Keratinocyte (primary cell): ENCODE measurements at regions not wholly inside any gene's neighbourhood (a gene's known extent, or its start where the extent isn't known, plus 50 kb on each side); places are given as distances from the start of the nearest gene placed in this dataset.

Experiments
- DNase-seq: peaks from one replicate; pipeline ENCODE4 v3.0.0-alpha.2; 2011; ENCODE audit warnings: low read depth, missing footprints, low spot score
- FAIRE-seq: peaks from 2 replicates; lab custom pipeline; 2011; peaks lifted over from hg19 to GRCh38; lab: Jason Lieb, UNC
- H2AFZ ChIP-seq: 2 replicates; pipeline ENCODE4 v1.6.0; 2012; ENCODE audit warnings: low read length, control low read depth, inconsistent platforms; ENCODE audit not compliant: control insufficient read depth
- H3K27ac ChIP-seq: 2 replicates; pipeline ENCODE4 v1.5.1; 2011; ENCODE audit warnings: low read length; ENCODE audit not compliant: control insufficient read depth, insufficient read depth
- H3K27me3 ChIP-seq: 3 replicates; pipeline ENCODE4 v1.6.0; 2011; ENCODE audit warnings: low read length; ENCODE audit not compliant: control insufficient read depth, insufficient read depth; ENCODE audit errors: extremely low read depth
- H3K36me3 ChIP-seq, 2 experiments: 2 replicates in 1 of 2; 3 replicates in 1 of 2; pipeline ENCODE4 v1.5.1; 2011; ENCODE audit warnings: low read length in 2 of 2, mild to moderate bottlenecking in 1 of 2; ENCODE audit not compliant: control insufficient read depth in 2 of 2, insufficient read depth in 2 of 2; ENCODE audit errors: extremely low read depth in 1 of 2
- H3K4me1 ChIP-seq: 3 replicates; pipeline ENCODE4 v1.5.1; 2011; ENCODE audit warnings: low read length; ENCODE audit not compliant: control insufficient read depth, insufficient read depth; ENCODE audit errors: extremely low read depth
- H3K4me2 ChIP-seq: 3 replicates; pipeline ENCODE4 v1.6.0; 2011; ENCODE audit warnings: low read depth, low read length; ENCODE audit not compliant: control insufficient read depth, insufficient read depth; ENCODE audit errors: extremely low read depth
- H3K4me3 ChIP-seq, 3 experiments: fragments of 200-600 bp in 1 of 3; sonication (generic) in 1 of 3; 2 replicates in 2 of 3; 3 replicates in 1 of 3; pipeline ENCODE4 v1.5.1; 2011 to 2016; ENCODE audit warnings: low read length in 3 of 3, mild to moderate bottlenecking in 3 of 3, control low read depth in 2 of 3, inconsistent platforms in 1 of 3, low read depth in 1 of 3, mixed read lengths in 1 of 3, mixed run types in 1 of 3, moderate library complexity in 1 of 3; ENCODE audit not compliant: control insufficient read depth in 2 of 3, insufficient read depth in 2 of 3; ENCODE audit errors: extremely low read depth in 1 of 3
- H3K79me2 ChIP-seq: 2 replicates; pipeline ENCODE4 v1.6.0; 2012; ENCODE audit warnings: low read length; ENCODE audit not compliant: control insufficient read depth, insufficient read depth
- H3K9ac ChIP-seq: 3 replicates; pipeline ENCODE4 v1.6.0; 2011; ENCODE audit warnings: low read length; ENCODE audit not compliant: control insufficient read depth, insufficient read depth; ENCODE audit errors: extremely low read depth
- H3K9me1 ChIP-seq: 3 replicates; pipeline ENCODE4 v1.6.0; 2011; ENCODE audit warnings: low read length; ENCODE audit not compliant: control insufficient read depth, insufficient read depth; ENCODE audit errors: extremely low read depth
- H3K9me3 ChIP-seq: 2 replicates; pipeline ENCODE4 v1.5.1; 2012; ENCODE audit warnings: low read depth, low read length; ENCODE audit not compliant: control insufficient read depth
- H4K20me1 ChIP-seq: 3 replicates; pipeline ENCODE4 v1.6.0; 2011; ENCODE audit warnings: low read length; ENCODE audit not compliant: control insufficient read depth, insufficient read depth; ENCODE audit errors: extremely low read depth
- EZH2 ChIP-seq: IDR thresholded peaks from one replicate; pipeline ENCODE4 v1.6.1; 2012; ENCODE audit warnings: inconsistent platforms, mild to moderate bottlenecking, low read length, moderate library complexity
- dilution Hi-C: fragments of 300-500 bp; cut with MboI; formaldehyde crosslinking; loops from one replicate; pipeline ENCODE4 v1.7.0; 2020; ENCODE audit warnings: low sequenced_read_pairs; ENCODE audit not compliant: extremely low pct_ligation_motif_present
- TF ChIP-seq, protein P1 (sequence below), 3 experiments: IDR thresholded peaks in 1 of 3; conservative IDR thresholded peaks in 1 of 3; optimal IDR thresholded peaks in 1 of 3; 2 replicates in 2 of 3; 3 replicates in 1 of 3; pipeline versions ENCODE3 to v1.5.1; 2011; ENCODE audit warnings: low read length in 3 of 3, mild to moderate bottlenecking in 3 of 3, moderate library complexity in 2 of 3, control low read depth in 1 of 3, inconsistent platforms in 1 of 3; ENCODE audit not compliant: insufficient read depth in 2 of 3; ENCODE audit errors: extremely low read depth in 1 of 3

DNA sequence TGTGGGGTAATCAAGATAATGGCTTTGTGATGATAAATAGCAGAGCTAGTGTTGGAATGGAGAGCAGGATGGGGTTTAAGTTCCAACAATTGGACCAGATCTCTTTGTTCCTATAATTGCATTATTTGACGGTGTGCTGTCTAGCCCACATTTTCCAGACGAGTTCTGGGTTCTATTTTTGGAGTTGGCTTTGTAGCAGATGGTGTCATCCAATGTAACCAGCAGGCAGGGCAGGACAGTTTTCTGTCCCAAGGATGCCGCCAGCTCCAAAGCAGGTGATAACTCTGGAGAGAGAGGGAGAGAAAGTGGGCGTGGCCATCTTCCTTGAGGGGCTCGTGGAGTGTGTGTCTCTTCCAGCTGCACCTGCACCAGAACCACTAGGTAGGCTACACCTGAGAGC lies 251.3 kb downstream of the KIF4B start:
- Histone ChIP-seq H3K4me3 (no peak overlapping the region), H3K27me3 (no peaks in the 10 kb centered on the region), H3K27ac (no peak overlapping the region), H3K9ac (no peak overlapping the region), H4K20me1 (no peaks in the 10 kb centered on the region), H2AFZ (no peak overlapping the region), H3K79me2 (no peaks in the 10 kb centered on the region), H3K9me1 (no peaks in the 10 kb centered on the region), H3K4me1 (peaks cover 13% of the 10 kb centered on the region), H3K4me2 (no peak overlapping the region), H3K9me3 (no peaks in the 10 kb centered on the region), H3K36me3 (no peaks in the 10 kb centered on the region)
- DNase-seq (no peak), FAIRE-seq (no peak)
- TF ChIP-seq EZH2 = no peak
- TF ChIP-seq, protein P1, sequence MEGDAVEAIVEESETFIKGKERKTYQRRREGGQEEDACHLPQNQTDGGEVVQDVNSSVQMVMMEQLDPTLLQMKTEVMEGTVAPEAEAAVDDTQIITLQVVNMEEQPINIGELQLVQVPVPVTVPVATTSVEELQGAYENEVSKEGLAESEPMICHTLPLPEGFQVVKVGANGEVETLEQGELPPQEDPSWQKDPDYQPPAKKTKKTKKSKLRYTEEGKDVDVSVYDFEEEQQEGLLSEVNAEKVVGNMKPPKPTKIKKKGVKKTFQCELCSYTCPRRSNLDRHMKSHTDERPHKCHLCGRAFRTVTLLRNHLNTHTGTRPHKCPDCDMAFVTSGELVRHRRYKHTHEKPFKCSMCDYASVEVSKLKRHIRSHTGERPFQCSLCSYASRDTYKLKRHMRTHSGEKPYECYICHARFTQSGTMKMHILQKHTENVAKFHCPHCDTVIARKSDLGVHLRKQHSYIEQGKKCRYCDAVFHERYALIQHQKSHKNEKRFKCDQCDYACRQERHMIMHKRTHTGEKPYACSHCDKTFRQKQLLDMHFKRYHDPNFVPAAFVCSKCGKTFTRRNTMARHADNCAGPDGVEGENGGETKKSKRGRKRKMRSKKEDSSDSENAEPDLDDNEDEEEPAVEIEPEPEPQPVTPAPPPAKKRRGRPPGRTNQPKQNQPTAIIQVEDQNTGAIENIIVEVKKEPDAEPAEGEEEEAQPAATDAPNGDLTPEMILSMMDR (optimal IDR thresholded peaks at IDR 0.05 in 1 of 3, IDR thresholded peaks at IDR 0.05 in 1 of 3, conservative IDR thresholded peaks at IDR 0.05 in 1 of 3; ENCODE audit: extremely low read depth in 1 of 3, insufficient read depth in 2 of 3, low read length in 3 of 3) = no peak
- dilution Hi-C loops = no loop called here

DNA sequence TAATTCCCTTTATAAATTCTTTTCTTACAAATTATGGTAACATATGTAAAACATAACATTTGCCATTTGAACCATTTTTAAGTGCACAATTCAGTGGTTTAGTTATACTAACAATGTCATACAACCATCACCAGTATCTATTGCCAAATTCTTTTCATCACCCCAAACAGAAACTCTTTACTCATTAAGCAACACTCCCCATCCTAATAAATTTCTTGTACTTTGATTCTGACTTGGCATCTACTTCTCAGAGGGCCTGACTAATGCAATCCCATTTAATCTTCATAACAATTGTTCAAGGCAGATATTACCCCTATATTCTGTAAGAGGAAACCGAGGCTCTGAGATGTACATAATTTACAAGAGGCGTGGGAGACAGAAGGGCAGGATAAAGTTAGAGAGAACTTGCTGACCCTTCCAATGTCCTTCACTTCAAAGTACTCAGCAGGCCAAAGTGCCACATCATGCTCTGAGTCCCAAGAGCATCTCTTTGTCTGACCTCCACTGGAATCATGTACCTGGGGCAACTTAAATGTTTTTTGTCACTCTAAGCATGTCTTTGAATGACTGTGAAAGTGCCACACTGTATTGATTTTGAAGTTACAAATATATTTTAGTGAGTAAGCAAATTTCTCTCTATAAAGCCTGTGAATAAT lies 255.3 kb downstream of the KIF4B start:
- Histone ChIP-seq H3K79me2 (no peaks in the 10 kb centered on the region), H3K27ac (no peak overlapping the region), H3K9ac (no peak overlapping the region), H3K4me2 (no peak overlapping the region), H3K27me3 (no peaks in the 10 kb centered on the region), H3K4me3 (no peak overlapping the region), H2AFZ (no peak overlapping the region), H4K20me1 (no peaks in the 10 kb centered on the region), H3K9me1 (no peaks in the 10 kb centered on the region), H3K4me1 (peaks cover 3% of the 10 kb centered on the region), H3K9me3 (no peaks in the 10 kb centered on the region), H3K36me3 (no peaks in the 10 kb centered on the region)
- DNase-seq (no peak), FAIRE-seq (no peak)
- TF ChIP-seq EZH2 = no peak
- TF ChIP-seq, protein P1 (optimal IDR thresholded peaks at IDR 0.05 in 1 of 3, IDR thresholded peaks at IDR 0.05 in 1 of 3, conservative IDR thresholded peaks at IDR 0.05 in 1 of 3; ENCODE audit: extremely low read depth in 1 of 3, insufficient read depth in 2 of 3, low read length in 3 of 3) = no peak
- dilution Hi-C loops = no loop called here
